ENCODE measurements at regions not wholly inside any gene's neighbourhood (a gene's known extent, or its start where the extent isn't known, plus 50 kb on each side); places are given as distances from the start of the nearest gene placed in this dataset.

DNA sequence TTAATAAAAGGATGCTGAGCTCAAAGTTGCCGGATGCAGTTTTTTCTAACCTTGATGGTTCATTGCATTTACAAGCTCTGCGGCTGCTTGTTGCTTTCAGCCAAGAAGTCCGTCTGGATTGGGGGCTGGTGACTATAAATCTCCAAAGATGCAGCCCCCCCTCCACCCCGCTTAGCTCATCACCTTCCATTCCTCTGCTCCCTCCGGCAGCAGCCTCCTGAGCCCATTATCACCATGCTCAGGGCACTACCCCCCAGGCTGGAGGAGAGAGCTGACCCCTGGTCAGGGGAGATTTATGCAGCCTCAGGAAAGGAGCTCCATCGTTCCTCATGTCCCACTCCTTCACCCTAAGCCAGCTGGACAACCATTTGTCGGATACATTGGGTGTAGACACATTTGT lies 55.3 kb upstream of the ZRANB1 start:
- Histone ChIP-seq H3K27ac (no peak overlapping the region), H3K4me3 (no peak overlapping the region), H3K4me1 (no peaks in the 10 kb centered on the region), H3K9me3 (no peaks in the 10 kb centered on the region), H3K36me3 (no peaks in the 10 kb centered on the region), H3K27me3 (no peaks in the 10 kb centered on the region)
- DNase-seq: no peak
- whole genome bisulfite sequencing, 2 donors: 75% methylated on average over 7 of the region's 7 CpGs
- no peak for FAIRE-seq
- ATAC-seq: no peak
- intact Hi-C loops (cut with DNase I): no loop called here
- TF ChIP-seq, protein P1, sequence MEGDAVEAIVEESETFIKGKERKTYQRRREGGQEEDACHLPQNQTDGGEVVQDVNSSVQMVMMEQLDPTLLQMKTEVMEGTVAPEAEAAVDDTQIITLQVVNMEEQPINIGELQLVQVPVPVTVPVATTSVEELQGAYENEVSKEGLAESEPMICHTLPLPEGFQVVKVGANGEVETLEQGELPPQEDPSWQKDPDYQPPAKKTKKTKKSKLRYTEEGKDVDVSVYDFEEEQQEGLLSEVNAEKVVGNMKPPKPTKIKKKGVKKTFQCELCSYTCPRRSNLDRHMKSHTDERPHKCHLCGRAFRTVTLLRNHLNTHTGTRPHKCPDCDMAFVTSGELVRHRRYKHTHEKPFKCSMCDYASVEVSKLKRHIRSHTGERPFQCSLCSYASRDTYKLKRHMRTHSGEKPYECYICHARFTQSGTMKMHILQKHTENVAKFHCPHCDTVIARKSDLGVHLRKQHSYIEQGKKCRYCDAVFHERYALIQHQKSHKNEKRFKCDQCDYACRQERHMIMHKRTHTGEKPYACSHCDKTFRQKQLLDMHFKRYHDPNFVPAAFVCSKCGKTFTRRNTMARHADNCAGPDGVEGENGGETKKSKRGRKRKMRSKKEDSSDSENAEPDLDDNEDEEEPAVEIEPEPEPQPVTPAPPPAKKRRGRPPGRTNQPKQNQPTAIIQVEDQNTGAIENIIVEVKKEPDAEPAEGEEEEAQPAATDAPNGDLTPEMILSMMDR (IDR thresholded peaks at IDR 0.05): no peak

DNA sequence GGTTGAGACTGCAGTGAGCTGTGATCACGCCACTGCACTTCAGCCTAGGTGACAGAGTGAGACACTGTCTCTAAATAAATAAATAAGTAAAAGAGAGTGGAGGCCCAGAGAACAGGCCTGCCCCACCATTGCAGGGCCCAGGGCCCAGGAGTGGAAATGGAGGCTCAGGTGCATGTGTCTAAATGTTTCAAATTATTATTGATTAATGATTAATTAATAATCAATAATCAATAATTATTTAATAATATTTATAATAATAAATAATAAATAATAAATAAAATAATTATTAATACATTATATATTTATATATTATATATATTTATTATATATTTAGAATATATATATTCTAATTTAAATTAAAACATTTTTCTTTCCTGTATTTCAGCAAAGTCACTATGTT lies 53.7 kb upstream of the ZRANB1 start:
- Histone ChIP-seq H3K36me3 (no peaks in the 10 kb centered on the region), H3K27ac (no peak overlapping the region), H3K27me3 (no peaks in the 10 kb centered on the region), H3K4me1 (no peaks in the 10 kb centered on the region), H3K4me3 (no peak overlapping the region), H3K9me3 (no peaks in the 10 kb centered on the region)
- 98 to 100% methylated on average over 1 of the region's 1 CpG for WGBS, 2 donors
- FAIRE-seq (peak; percentile 96), ATAC-seq (no peak), DNase-seq (no peak)
- TF ChIP-seq, protein P1 (IDR thresholded peaks at IDR 0.05): no peak
- intact Hi-C loops (cut with DNase I): no loop called here

DNA sequence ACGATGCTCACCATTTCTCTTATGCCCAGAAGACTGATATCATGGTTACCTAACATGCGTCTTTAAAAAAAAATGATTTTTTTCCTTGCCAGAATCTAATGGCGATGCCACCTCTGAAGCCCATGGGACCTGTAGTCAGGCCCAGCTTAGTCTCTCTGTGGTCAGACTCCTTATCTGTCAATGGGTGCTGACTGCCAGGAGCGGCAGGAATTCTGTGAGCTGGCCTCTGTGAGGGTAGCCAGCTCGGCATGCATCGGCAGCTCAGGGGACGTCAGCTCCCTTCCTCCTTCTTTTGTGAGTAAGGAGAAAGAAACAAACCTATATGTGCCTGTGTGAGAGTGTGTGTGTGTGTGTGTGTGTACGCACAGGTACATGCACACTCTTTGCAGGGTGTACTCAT lies 49.9 kb upstream of the ZRANB1 start:
- ATAC-seq (no peak), FAIRE-seq (no peak), DNase-seq (no peak)
- WGBS, 2 donors: 79 to 84% methylated on average over 8 of the region's 8 CpGs
- Histone ChIP-seq H3K27ac (no peak overlapping the region), H3K27me3 (no peaks in the 10 kb centered on the region), H3K4me3 (no peak overlapping the region), H3K9me3 (no peaks in the 10 kb centered on the region), H3K36me3 (no peaks in the 10 kb centered on the region), H3K4me1 (no peaks in the 10 kb centered on the region)
- intact Hi-C loops (cut with DNase I): no loop called here
- TF ChIP-seq, protein P1 (IDR thresholded peaks at IDR 0.05): no peak
